Left lung (tissue), 4 donors: ENCODE measurements at regions not wholly inside any gene's neighbourhood (a gene's known extent, or its start where the extent isn't known, plus 50 kb on each side); places are given as distances from the start of the nearest gene placed in this dataset.

ENCODE experiments used
- ATAC-seq: fragments of 200-7000 bp; cut with Tn5 transposase; one replicate; pipeline ENCODE4 v1.9.1; 2020; ENCODE audit warnings: moderate library complexity
- DNase-seq, 4 donors: peaks; one replicate each; pipeline ENCODE4 v3.0.0-alpha.2; 2013 to 2020
- H3K27ac ChIP-seq, 2 donors: fragments of 200-600 bp; sonication (generic) in 1 of 2; one replicate each; pipeline versions ENCODE4 v1.5.0 to v1.8.0; 2020 to 2021
- H3K27me3 ChIP-seq, 2 donors: fragments of 200-600 bp; sonication (generic) in 1 of 2; one replicate each; pipeline versions ENCODE4 v1.5.0 to v1.8.0; 2020 to 2021
- H3K36me3 ChIP-seq, 2 donors: fragments of 200-600 bp; sonication (generic) in 1 of 2; one replicate each; pipeline versions ENCODE4 v1.5.0 to v1.8.0; 2020 to 2021
- H3K4me1 ChIP-seq, 2 donors: fragments of 200-600 bp; one replicate each; pipeline ENCODE4 v1.8.0; 2021
- H3K4me3 ChIP-seq, 2 donors: fragments of 200-600 bp; sonication (generic) in 1 of 2; one replicate each; pipeline versions ENCODE4 v1.5.0 to v1.8.0; 2020 to 2021; ENCODE audit warnings: mild to moderate bottlenecking in 1 of 2
- H3K9me3 ChIP-seq, 2 donors: fragments of 200-600 bp; sonication (generic) in 1 of 2; one replicate each; pipeline versions ENCODE4 v1.5.0 to v1.8.0; 2020 to 2021
- intact Hi-C, 2 donors: fragments of 100-400 bp; cut with DNase I; formaldehyde crosslinking; loops; one replicate each; pipeline versions ENCODE4 v1.11.2 to v1.14.2; 2022
- TF ChIP-seq, protein P1 (sequence below), 2 donors: fragments of 200-600 bp; sonication (generic) in 1 of 2; IDR thresholded peaks; one replicate each; pipeline versions ENCODE4 v1.5.0 to v1.8.0; 2021; ENCODE audit warnings: antibody characterized with exemption in 2 of 2
- donor health status: DM: no; HTN: yes; CAD: no.
- donor health status: DM: no; HTN: no; CAD: no.

DNA sequence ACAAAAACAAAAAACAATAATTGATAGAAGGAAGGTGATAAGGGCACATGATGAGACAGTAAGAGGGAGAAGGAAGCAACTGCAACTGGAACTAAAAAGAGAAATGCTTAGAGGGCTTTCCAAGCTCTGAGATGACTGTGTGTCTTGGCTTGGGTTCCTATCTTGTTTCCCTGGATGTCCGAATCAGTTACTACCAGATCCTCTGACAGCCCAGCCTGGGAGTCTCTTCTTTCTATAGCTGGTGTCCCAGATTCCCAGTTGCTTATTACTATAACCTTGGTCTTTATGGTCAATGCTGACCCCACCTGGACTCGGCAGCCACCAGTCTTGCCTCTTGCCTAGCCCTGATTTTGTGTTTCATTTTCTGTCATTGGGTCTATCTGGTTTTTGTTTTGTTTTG lies 116.4 kb downstream of the RFC3 start:
- H3K36me3 ChIP-seq, result no peaks in the 10 kb centered on the region
- no peak for ATAC-seq
- no peaks in the 10 kb centered on the region for H3K27me3 ChIP-seq
- H3K4me1 ChIP-seq, result no peaks in the 10 kb centered on the region
- intact Hi-C loops, result no loop called here
- no peak overlapping the region for H3K4me3 ChIP-seq
- DNase-seq, result no peak
- H3K27ac ChIP-seq, result no peak overlapping the region
- TF ChIP-seq, protein P1, sequence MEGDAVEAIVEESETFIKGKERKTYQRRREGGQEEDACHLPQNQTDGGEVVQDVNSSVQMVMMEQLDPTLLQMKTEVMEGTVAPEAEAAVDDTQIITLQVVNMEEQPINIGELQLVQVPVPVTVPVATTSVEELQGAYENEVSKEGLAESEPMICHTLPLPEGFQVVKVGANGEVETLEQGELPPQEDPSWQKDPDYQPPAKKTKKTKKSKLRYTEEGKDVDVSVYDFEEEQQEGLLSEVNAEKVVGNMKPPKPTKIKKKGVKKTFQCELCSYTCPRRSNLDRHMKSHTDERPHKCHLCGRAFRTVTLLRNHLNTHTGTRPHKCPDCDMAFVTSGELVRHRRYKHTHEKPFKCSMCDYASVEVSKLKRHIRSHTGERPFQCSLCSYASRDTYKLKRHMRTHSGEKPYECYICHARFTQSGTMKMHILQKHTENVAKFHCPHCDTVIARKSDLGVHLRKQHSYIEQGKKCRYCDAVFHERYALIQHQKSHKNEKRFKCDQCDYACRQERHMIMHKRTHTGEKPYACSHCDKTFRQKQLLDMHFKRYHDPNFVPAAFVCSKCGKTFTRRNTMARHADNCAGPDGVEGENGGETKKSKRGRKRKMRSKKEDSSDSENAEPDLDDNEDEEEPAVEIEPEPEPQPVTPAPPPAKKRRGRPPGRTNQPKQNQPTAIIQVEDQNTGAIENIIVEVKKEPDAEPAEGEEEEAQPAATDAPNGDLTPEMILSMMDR (IDR thresholded peaks at IDR 0.05), result no peak
- no peaks in the 10 kb centered on the region for H3K9me3 ChIP-seq

DNA sequence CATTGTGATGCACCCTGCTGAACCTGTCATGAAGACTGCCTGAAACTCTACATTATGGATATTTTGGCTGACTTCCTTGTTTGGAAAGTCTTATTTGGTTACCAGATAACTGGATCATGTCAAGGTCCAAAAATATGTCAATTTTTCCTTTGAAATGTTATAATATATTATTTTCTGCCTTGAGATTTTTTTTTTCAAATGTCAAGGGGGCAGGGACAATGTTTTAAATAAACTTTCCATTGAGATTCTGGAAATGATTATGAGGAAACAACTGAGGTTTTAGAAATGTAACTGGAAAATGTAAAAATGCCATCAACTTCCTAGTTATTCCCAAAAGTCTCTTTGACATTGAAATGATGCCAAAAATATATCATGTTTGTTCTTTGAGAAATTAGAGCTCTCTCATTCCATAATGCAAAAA lies 117.0 kb downstream of the RFC3 start:
- intact Hi-C loops, result no loop called here
- H3K4me1 ChIP-seq, result no peaks in the 10 kb centered on the region
- no peaks in the 10 kb centered on the region for H3K27me3 ChIP-seq
- H3K4me3 ChIP-seq, result no peak overlapping the region
- no peak overlapping the region for H3K27ac ChIP-seq
- TF ChIP-seq, protein P1 (IDR thresholded peaks at IDR 0.05), result no peak
- ATAC-seq (no peak), DNase-seq (no peak)
- H3K9me3 ChIP-seq, result no peaks in the 10 kb centered on the region
- H3K36me3 ChIP-seq, result no peaks in the 10 kb centered on the region

DNA sequence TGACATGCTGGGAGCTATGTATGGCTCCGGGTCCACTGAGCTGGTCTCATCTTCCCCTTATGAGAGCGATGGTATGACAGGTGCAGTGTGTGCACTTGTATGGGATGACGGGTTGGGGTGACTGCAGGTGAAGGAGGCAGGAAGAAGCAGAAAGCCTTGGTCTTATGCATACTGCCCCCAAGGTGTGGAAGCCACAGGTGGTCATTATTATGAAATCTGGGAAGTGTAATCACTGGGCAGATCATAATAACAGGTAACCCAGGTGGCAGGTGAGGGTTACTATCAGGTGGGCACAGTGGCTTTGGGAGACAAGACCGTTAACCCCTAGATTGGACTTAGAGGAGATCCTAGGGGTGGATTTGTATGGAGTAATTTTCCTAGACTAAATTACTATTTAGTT lies 118.0 kb downstream of the RFC3 start:
- no peak overlapping the region for H3K27ac ChIP-seq
- ATAC-seq (no peak), DNase-seq (no peak)
- H3K4me3 ChIP-seq, result no peak overlapping the region
- no peaks in the 10 kb centered on the region for H3K27me3 ChIP-seq
- TF ChIP-seq, protein P1 (IDR thresholded peaks at IDR 0.05), result no peak
- H3K36me3 ChIP-seq, result no peaks in the 10 kb centered on the region
- H3K4me1 ChIP-seq, result no peaks in the 10 kb centered on the region
- intact Hi-C loops, result no loop called here
- no peaks in the 10 kb centered on the region for H3K9me3 ChIP-seq

DNA sequence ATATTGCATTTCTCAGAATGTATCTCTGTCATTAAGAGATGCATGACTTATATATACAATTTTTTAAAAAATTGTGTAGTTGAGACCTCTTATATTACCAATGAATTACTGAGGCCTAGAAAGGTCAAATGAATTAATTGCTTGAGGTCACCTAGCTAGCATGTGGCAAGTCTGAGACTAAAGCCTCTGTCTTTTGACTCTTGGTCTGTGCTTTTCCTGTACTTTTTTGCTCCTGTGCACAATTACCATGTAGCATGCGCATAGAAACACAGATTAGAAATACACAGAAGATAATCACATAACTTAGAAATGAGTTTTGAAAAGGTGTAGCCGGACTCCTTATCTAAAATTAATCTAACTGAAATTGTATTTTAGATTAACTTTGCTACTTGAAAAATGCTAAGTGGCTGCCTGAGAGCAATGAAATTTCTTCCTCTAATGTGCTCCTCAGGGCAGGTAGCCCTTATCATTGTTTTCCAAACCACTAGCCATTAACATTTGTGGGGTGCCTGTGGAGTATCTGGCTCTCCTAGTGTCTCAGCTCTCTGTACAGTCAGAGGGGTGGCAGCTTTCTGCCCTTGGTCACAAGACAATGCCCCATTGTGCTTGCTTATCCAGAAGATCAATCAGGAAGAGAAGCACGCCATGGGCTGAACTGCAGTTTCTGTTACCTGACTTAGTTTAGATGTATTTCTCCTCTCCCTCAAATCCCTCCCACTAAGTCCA lies 119.6 kb downstream of the RFC3 start:
- TF ChIP-seq, protein P1 (IDR thresholded peaks at IDR 0.05), result no peak
- no peak overlapping the region for H3K4me3 ChIP-seq
- H3K27ac ChIP-seq, result peak overlapping the region in 1 of 2 donors; percentile 14
- intact Hi-C loops, result no loop called here
- H3K9me3 ChIP-seq, result no peaks in the 10 kb centered on the region
- H3K27me3 ChIP-seq, result no peaks in the 10 kb centered on the region
- H3K36me3 ChIP-seq, result no peaks in the 10 kb centered on the region
- DNase-seq (no peak), ATAC-seq (peak; percentile 79)
- H3K4me1 ChIP-seq, result no peaks in the 10 kb centered on the region

DNA sequence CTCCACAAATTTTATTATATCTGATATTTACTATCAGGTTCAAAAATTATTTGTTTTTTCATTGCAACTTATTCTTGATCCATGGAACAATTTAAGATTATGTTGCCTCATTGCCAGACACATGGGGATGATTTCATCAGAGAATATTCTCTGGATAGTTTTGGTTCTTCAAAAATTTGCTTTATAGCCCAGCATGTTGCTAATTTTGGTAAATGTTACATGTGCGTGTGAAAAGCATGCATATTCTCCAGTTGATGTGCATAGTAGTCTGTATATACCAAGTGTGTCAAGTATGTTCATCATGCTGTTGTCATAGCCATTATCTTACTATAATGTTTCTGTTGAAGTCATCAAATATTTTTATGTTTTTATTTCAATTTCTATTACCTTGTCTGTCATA lies 122.3 kb downstream of the RFC3 start:
- DNase-seq (no peak), ATAC-seq (no peak)
- intact Hi-C loops, result no loop called here
- Histone ChIP-seq H3K27ac (no peak overlapping the region), H3K4me3 (no peak overlapping the region), H3K9me3 (no peaks in the 10 kb centered on the region), H3K36me3 (no peaks in the 10 kb centered on the region), H3K4me1 (no peaks in the 10 kb centered on the region), H3K27me3 (no peaks in the 10 kb centered on the region)
- TF ChIP-seq, protein P1 (IDR thresholded peaks at IDR 0.05), result no peak
